Neutrophil (primary cell): ENCODE measurements at regions not wholly inside any gene's neighbourhood (a gene's known extent, or its start where the extent isn't known, plus 50 kb on each side); places are given as distances from the start of the nearest gene placed in this dataset.

Experiments used
- H3K27ac ChIP-seq: fragments of 200-600 bp; sonication (generic); 2 replicates; pipeline ENCODE4 v1.5.1; 2016; ENCODE audit warnings: mild to moderate bottlenecking, moderate library complexity
- H3K27me3 ChIP-seq: fragments of 200-600 bp; sonication (generic); 2 replicates; pipeline ENCODE4 v1.6.0; 2016; ENCODE audit warnings: mild to moderate bottlenecking
- H3K36me3 ChIP-seq: fragments of 200-600 bp; sonication (generic); 2 replicates; pipeline ENCODE4 v1.5.1; 2017
- H3K4me1 ChIP-seq, 2 experiments: fragments of 200-600 bp in 1 of 2; sonication (generic) in 1 of 2; 1 replicate in 1 of 2; 2 replicates in 1 of 2; pipeline versions ENCODE4 v1.5.1 to v1.6.1; 2013 to 2016; ENCODE audit warnings: low read depth in 1 of 2, low read length in 1 of 2, mild to moderate bottlenecking in 1 of 2, moderate library complexity in 1 of 2; ENCODE audit not compliant: control insufficient read depth in 1 of 2, insufficient read depth in 1 of 2
- H3K4me3 ChIP-seq, 2 experiments: fragments of 200-600 bp in 1 of 2; sonication (generic) in 1 of 2; 1 replicate in 1 of 2; 2 replicates in 1 of 2; pipeline ENCODE4 v1.5.1; 2013 to 2016; ENCODE audit warnings: low read depth in 1 of 2, low read length in 1 of 2, mild to moderate bottlenecking in 1 of 2, moderate library complexity in 1 of 2
- H3K9me3 ChIP-seq: fragments of 200-600 bp; sonication (generic); 2 replicates; pipeline ENCODE4 v1.5.1; 2016
- TF ChIP-seq, protein P1 (sequence below): fragments of 200-600 bp; sonication (generic); IDR thresholded peaks from 2 replicates; pipeline ENCODE4 v1.5.1; 2016; ENCODE audit warnings: antibody characterized with exemption

DNA sequence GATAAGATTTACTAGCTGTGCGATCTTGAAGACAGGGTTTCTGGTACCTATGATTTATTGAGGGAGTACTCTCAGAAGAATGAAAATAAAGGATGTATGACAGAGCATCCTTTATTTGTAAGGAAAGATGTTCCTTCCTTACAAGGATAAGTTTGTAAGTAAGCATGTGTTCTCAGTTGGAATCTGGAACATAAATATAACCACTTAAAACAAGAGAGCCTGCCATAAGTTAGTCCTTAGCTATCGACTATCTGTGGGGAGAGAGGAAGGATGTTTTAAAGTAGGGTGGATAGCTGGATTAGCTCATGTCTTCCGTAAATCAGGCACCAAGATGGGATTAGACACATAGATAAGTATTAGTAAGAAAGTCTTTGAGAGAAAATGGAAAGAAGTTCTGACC lies 192.6 kb upstream of the CARD18 start:
- Histone ChIP-seq H3K36me3 (no peaks in the 10 kb centered on the region), H3K9me3 (no peaks in the 10 kb centered on the region), H3K27me3 (no peaks in the 10 kb centered on the region), H3K4me1 (no peaks in the 10 kb centered on the region), H3K27ac (no peak overlapping the region), H3K4me3 (no peak overlapping the region)
- TF ChIP-seq, protein P1, sequence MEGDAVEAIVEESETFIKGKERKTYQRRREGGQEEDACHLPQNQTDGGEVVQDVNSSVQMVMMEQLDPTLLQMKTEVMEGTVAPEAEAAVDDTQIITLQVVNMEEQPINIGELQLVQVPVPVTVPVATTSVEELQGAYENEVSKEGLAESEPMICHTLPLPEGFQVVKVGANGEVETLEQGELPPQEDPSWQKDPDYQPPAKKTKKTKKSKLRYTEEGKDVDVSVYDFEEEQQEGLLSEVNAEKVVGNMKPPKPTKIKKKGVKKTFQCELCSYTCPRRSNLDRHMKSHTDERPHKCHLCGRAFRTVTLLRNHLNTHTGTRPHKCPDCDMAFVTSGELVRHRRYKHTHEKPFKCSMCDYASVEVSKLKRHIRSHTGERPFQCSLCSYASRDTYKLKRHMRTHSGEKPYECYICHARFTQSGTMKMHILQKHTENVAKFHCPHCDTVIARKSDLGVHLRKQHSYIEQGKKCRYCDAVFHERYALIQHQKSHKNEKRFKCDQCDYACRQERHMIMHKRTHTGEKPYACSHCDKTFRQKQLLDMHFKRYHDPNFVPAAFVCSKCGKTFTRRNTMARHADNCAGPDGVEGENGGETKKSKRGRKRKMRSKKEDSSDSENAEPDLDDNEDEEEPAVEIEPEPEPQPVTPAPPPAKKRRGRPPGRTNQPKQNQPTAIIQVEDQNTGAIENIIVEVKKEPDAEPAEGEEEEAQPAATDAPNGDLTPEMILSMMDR: no peak

DNA sequence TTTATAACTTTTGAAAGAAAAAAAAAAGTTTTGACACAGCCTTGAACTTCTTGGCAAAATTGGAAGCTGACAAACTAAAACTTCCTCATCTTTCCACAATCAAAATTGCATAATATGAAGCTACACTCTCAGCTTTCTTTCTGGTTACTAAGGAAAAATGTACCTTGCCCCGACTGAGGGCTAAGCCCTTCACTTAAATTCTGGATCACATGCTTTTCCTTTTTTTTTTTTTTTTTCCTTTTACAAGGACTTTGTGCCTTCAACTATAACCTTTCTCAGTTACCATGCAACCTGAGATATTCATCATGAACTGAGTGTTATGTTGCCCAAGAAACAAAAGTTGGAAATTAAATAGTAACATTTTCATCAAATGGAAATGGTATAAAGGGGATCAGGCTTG lies 188.5 kb upstream of the CARD18 start:
- H3K4me1 ChIP-seq: no peaks in the 10 kb centered on the region
- TF ChIP-seq, protein P1: no peak
- no peaks in the 10 kb centered on the region for H3K36me3 ChIP-seq
- no peak overlapping the region for H3K27ac ChIP-seq
- H3K27me3 ChIP-seq: no peaks in the 10 kb centered on the region
- H3K4me3 ChIP-seq: no peak overlapping the region
- H3K9me3 ChIP-seq: no peaks in the 10 kb centered on the region

DNA sequence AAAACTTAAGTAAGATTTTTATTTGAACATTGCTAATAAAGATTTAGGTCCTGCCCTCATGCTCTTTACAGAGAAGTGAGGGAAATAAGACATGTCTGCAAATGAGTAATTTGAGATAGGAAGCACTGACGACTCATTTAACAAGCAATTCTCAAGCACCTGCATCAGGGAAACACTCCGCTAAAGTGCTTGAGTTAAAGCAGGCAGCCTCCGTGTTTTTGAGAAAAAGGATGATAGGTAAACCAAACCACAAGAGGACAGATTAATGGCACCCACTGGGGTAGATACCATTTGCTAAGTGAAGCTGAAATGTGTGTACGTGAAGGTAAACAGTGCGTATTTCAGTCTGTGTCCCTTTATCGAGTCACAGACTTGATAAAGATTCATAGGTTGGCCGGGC lies 184.6 kb upstream of the CARD18 start:
- H3K9me3 ChIP-seq: no peaks in the 10 kb centered on the region
- H3K36me3 ChIP-seq: no peaks in the 10 kb centered on the region
- H3K27ac ChIP-seq: no peak overlapping the region
- no peak overlapping the region for H3K4me3 ChIP-seq
- H3K27me3 ChIP-seq: no peaks in the 10 kb centered on the region
- TF ChIP-seq, protein P1: no peak
- H3K4me1 ChIP-seq: no peaks in the 10 kb centered on the region

DNA sequence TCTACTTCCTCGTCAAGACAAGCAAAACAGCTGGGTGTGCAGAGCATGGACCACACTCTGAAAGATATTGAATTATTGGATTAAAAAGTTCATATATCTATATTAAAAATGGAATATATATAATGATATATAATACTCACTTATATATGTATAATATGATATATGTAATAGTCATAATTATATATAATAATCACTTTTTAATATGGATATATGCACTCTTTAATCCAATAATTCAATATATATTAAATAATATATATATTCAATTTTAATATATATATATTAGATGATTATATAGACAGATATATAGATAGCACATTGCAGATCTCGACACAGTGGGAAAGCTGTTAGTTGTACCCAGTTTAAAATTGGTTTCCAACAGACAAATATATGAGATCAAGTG lies 182.1 kb upstream of the CARD18 start:
- Histone ChIP-seq H3K4me1 (no peaks in the 10 kb centered on the region), H3K9me3 (no peaks in the 10 kb centered on the region), H3K36me3 (no peaks in the 10 kb centered on the region), H3K27me3 (no peaks in the 10 kb centered on the region), H3K4me3 (no peak overlapping the region), H3K27ac (no peak overlapping the region)
- TF ChIP-seq, protein P1: no peak

DNA sequence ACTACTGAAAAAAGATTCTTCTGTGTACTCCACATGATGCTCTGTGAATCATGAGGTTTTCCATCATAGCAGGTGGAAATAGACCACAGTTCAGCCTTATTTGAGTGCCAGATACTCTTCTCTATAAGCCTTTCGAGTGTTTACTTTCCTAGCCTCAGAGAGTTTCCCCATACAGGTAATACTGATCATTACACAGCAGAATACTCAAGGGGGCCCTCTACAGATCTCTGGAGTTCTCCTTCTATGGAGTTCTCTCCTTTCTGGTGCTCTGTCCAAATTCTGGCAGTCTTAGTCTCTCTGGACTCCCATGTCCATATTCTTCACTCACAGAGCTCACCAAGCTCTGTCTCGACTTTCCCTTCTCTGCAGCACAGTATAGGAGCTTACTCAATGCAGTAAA lies 175.7 kb upstream of the CARD18 start:
- Histone ChIP-seq H3K4me1 (no peaks in the 10 kb centered on the region), H3K27me3 (no peaks in the 10 kb centered on the region), H3K27ac (no peak overlapping the region), H3K36me3 (no peaks in the 10 kb centered on the region), H3K9me3 (no peaks in the 10 kb centered on the region), H3K4me3 (no peak overlapping the region)
- TF ChIP-seq, protein P1: no peak

DNA sequence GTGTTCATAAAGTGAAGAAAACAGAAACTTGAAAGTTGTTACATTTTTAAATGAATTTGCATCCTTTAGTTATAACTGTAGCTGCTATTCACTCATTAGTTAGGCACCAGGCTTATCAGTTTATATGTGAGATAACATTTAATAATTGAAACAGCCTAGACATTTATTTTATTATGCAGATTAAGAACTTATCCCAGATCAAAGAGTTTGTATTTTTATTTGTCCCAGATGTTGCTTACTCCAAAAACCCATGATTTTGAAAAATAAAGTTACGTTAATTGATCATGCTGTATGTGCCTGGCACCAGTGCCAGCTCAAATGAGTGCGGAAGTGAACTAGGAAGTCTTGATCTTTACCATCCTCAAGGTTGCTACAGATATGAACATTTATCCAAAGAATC lies 172.7 kb upstream of the CARD18 start:
- Histone ChIP-seq H3K4me1 (no peaks in the 10 kb centered on the region), H3K36me3 (no peaks in the 10 kb centered on the region), H3K27ac (no peak overlapping the region), H3K27me3 (no peaks in the 10 kb centered on the region), H3K4me3 (no peak overlapping the region), H3K9me3 (no peaks in the 10 kb centered on the region)
- TF ChIP-seq, protein P1: no peak
